Keratinocyte (primary cell): ENCODE measurements at regions not wholly inside any gene's neighbourhood (a gene's known extent, or its start where the extent isn't known, plus 50 kb on each side); places are given as distances from the start of the nearest gene placed in this dataset.

ENCODE experiments used
- DNase-seq: peaks from one replicate; pipeline ENCODE4 v3.0.0-alpha.2; 2011; ENCODE audit warnings: low read depth, missing footprints, low spot score
- FAIRE-seq: peaks from 2 replicates; lab custom pipeline; 2011; peaks lifted over from hg19 to GRCh38; lab: Jason Lieb, UNC
- H2AFZ ChIP-seq: 2 replicates; pipeline ENCODE4 v1.6.0; 2012; ENCODE audit warnings: low read length, control low read depth, inconsistent platforms; ENCODE audit not compliant: control insufficient read depth
- H3K27ac ChIP-seq: 2 replicates; pipeline ENCODE4 v1.5.1; 2011; ENCODE audit warnings: low read length; ENCODE audit not compliant: control insufficient read depth, insufficient read depth
- H3K27me3 ChIP-seq: 3 replicates; pipeline ENCODE4 v1.6.0; 2011; ENCODE audit warnings: low read length; ENCODE audit not compliant: control insufficient read depth, insufficient read depth; ENCODE audit errors: extremely low read depth
- H3K36me3 ChIP-seq, 2 experiments: 2 replicates in 1 of 2; 3 replicates in 1 of 2; pipeline ENCODE4 v1.5.1; 2011; ENCODE audit warnings: low read length in 2 of 2, mild to moderate bottlenecking in 1 of 2; ENCODE audit not compliant: control insufficient read depth in 2 of 2, insufficient read depth in 2 of 2; ENCODE audit errors: extremely low read depth in 1 of 2
- H3K4me1 ChIP-seq: 3 replicates; pipeline ENCODE4 v1.5.1; 2011; ENCODE audit warnings: low read length; ENCODE audit not compliant: control insufficient read depth, insufficient read depth; ENCODE audit errors: extremely low read depth
- H3K4me2 ChIP-seq: 3 replicates; pipeline ENCODE4 v1.6.0; 2011; ENCODE audit warnings: low read depth, low read length; ENCODE audit not compliant: control insufficient read depth, insufficient read depth; ENCODE audit errors: extremely low read depth
- H3K4me3 ChIP-seq, 3 experiments: fragments of 200-600 bp in 1 of 3; sonication (generic) in 1 of 3; 2 replicates in 2 of 3; 3 replicates in 1 of 3; pipeline ENCODE4 v1.5.1; 2011 to 2016; ENCODE audit warnings: low read length in 3 of 3, mild to moderate bottlenecking in 3 of 3, control low read depth in 2 of 3, inconsistent platforms in 1 of 3, low read depth in 1 of 3, mixed read lengths in 1 of 3, mixed run types in 1 of 3, moderate library complexity in 1 of 3; ENCODE audit not compliant: control insufficient read depth in 2 of 3, insufficient read depth in 2 of 3; ENCODE audit errors: extremely low read depth in 1 of 3
- H3K79me2 ChIP-seq: 2 replicates; pipeline ENCODE4 v1.6.0; 2012; ENCODE audit warnings: low read length; ENCODE audit not compliant: control insufficient read depth, insufficient read depth
- H3K9ac ChIP-seq: 3 replicates; pipeline ENCODE4 v1.6.0; 2011; ENCODE audit warnings: low read length; ENCODE audit not compliant: control insufficient read depth, insufficient read depth; ENCODE audit errors: extremely low read depth
- H3K9me1 ChIP-seq: 3 replicates; pipeline ENCODE4 v1.6.0; 2011; ENCODE audit warnings: low read length; ENCODE audit not compliant: control insufficient read depth, insufficient read depth; ENCODE audit errors: extremely low read depth
- H3K9me3 ChIP-seq: 2 replicates; pipeline ENCODE4 v1.5.1; 2012; ENCODE audit warnings: low read depth, low read length; ENCODE audit not compliant: control insufficient read depth
- H4K20me1 ChIP-seq: 3 replicates; pipeline ENCODE4 v1.6.0; 2011; ENCODE audit warnings: low read length; ENCODE audit not compliant: control insufficient read depth, insufficient read depth; ENCODE audit errors: extremely low read depth
- CTCF ChIP-seq, 3 experiments: IDR thresholded peaks in 1 of 3; conservative IDR thresholded peaks in 1 of 3; optimal IDR thresholded peaks in 1 of 3; 2 replicates in 2 of 3; 3 replicates in 1 of 3; pipeline versions ENCODE3 to v1.5.1; 2011; ENCODE audit warnings: low read length in 3 of 3, mild to moderate bottlenecking in 3 of 3, moderate library complexity in 2 of 3, control low read depth in 1 of 3, inconsistent platforms in 1 of 3; ENCODE audit not compliant: insufficient read depth in 2 of 3; ENCODE audit errors: extremely low read depth in 1 of 3
- EZH2 ChIP-seq: IDR thresholded peaks from one replicate; pipeline ENCODE4 v1.6.1; 2012; ENCODE audit warnings: inconsistent platforms, mild to moderate bottlenecking, low read length, moderate library complexity
- dilution Hi-C: fragments of 300-500 bp; cut with MboI; formaldehyde crosslinking; loops from one replicate; pipeline ENCODE4 v1.7.0; 2020; ENCODE audit warnings: low sequenced_read_pairs; ENCODE audit not compliant: extremely low pct_ligation_motif_present

GRCh38 chr6:74253261-74253660 is 557.3 kb downstream of the CD109 start:
- Histone ChIP-seq H3K9me1 (no peaks in the 10 kb centered on the region), H3K27me3 (no peaks in the 10 kb centered on the region), H3K4me2 (no peak overlapping the region), H3K9ac (no peak overlapping the region), H3K79me2 (no peaks in the 10 kb centered on the region), H3K27ac (no peak overlapping the region), H3K4me1 (peaks cover 20% of the 10 kb centered on the region), H3K4me3 (no peak overlapping the region), H4K20me1 (no peaks in the 10 kb centered on the region), H2AFZ (no peak overlapping the region), H3K36me3 (no peaks in the 10 kb centered on the region), H3K9me3 (no peaks in the 10 kb centered on the region)
- FAIRE-seq (no peak), DNase-seq (no peak)
- dilution Hi-C loops, result no loop called here
- TF ChIP-seq EZH2, result no peak
- no peak for TF ChIP-seq CTCF (optimal IDR thresholded peaks at IDR 0.05 in 1 of 3, IDR thresholded peaks at IDR 0.05 in 1 of 3, conservative IDR thresholded peaks at IDR 0.05 in 1 of 3; ENCODE audit: extremely low read depth in 1 of 3, insufficient read depth in 2 of 3, low read length in 3 of 3)

DNA sequence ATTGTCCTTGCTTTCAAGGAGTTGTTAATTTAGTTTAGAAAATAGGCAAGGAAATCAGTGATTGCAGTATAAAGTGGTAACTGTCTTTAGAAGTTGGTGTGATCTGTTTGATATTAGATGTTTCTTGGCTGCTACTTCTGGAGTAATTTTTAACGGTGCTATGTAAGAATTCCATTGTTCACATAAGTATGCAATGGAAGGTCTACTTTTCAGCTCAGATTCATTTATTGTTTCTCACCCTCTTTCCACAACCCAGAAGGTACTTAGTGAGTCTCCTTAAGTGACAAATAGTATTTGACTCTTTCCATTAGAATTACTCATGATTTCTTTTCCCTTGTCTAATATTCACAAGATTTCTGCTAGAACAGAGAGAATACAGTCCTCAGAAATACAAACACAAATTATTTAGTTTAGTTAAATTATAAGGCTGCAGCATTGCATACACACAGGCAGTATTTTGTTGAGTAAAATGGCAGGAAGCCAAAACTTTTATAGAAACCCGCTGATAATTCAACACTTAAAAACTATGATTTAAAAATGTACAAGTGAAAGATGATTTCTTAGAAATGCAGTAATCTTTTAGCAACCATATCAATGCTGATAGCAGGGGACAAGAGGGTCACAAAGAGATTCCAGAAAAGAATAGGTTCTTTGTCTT is 554.3 kb downstream of the CD109 start:
- Histone ChIP-seq H3K9me3 (no peaks in the 10 kb centered on the region), H3K27ac (no peak overlapping the region), H4K20me1 (no peaks in the 10 kb centered on the region), H3K27me3 (no peaks in the 10 kb centered on the region), H3K4me3 (no peak overlapping the region), H3K9ac (no peak overlapping the region), H3K79me2 (no peaks in the 10 kb centered on the region), H3K4me1 (peaks cover 20% of the 10 kb centered on the region), H2AFZ (no peak overlapping the region), H3K4me2 (no peak overlapping the region), H3K36me3 (no peaks in the 10 kb centered on the region), H3K9me1 (no peaks in the 10 kb centered on the region)
- FAIRE-seq (no peak), DNase-seq (no peak)
- dilution Hi-C loops, result no loop called here
- TF ChIP-seq EZH2 (no peak), CTCF (optimal IDR thresholded peaks at IDR 0.05 in 1 of 3, IDR thresholded peaks at IDR 0.05 in 1 of 3, conservative IDR thresholded peaks at IDR 0.05 in 1 of 3; ENCODE audit: extremely low read depth in 1 of 3, insufficient read depth in 2 of 3, low read length in 3 of 3) (no peak)
